A549 (cell line): ENCODE measurements at regions not wholly inside any gene's neighbourhood (a gene's known extent, or its start where the extent isn't known, plus 50 kb on each side); places are given as distances from the start of the nearest gene placed in this dataset.

Experiments used
- POLR2A ChIP-seq: IDR thresholded peaks from 2 replicates; pipeline ENCODE4 v1.6.1; 2012; ENCODE audit warnings: mild to moderate bottlenecking, low read length
- RFX5 ChIP-seq: fragments of 450-650 bp; IDR thresholded peaks from 2 replicates; pipeline ENCODE4 v1.7.1; 2014; ENCODE audit warnings: antibody characterized with exemption, mild to moderate bottlenecking, moderate library complexity
- RNF2 ChIP-seq: fragments of 200-600 bp; sonication (generic); IDR thresholded peaks from 2 replicates; pipeline ENCODE4 v1.6.1; 2016; ENCODE audit warnings: low read depth, mild to moderate bottlenecking, antibody characterized with exemption, moderate library complexity, borderline replicate concordance
- TF ChIP-seq, protein P1 (sequence below): IDR thresholded peaks from 2 replicates; pipeline ENCODE4 v1.6.1; 2012
- TF ChIP-seq, protein P2 (sequence below): fragments of 450-650 bp; IDR thresholded peaks from 2 replicates; pipeline ENCODE4 v1.6.1; 2014; ENCODE audit warnings: antibody characterized with exemption
- TF ChIP-seq, protein P3 (sequence below): fragments of >200 bp; sonication (Bioruptor Twin); formaldehyde crosslinking; IDR thresholded peaks from 3 replicates; pipeline ENCODE4 v1.5.1; 2016
- TF ChIP-seq, protein P4 (sequence below): fragments of 200-600 bp; sonication (generic); IDR thresholded peaks from 2 replicates; pipeline ENCODE4 v1.6.1; 2016; ENCODE audit warnings: antibody characterized with exemption, mild to moderate bottlenecking, moderate library complexity

DNA sequence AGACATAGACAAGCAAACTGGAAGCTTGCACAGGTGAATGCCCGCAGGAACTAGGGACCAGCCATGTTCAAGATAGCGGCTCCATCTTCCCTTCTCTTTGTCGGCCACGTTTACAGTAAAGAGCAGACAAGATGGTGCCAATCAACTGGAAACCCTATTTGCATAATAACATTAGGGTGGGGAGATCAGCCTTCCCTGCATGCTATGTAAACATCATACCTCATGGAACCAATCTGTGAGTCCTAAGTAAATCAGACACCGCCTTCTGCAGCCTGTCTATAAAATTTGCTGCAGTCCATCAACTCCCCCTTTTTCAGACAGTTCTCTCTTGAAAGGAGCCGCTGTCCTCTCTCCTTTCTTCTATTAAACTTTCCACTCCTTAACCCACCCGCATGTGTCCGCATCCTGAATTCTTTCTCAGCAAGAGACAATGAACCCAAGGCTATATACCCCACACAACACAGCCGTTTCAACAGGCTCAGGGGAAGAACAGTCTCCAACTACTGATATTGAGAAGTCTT lies 384.4 kb downstream of the EIPR1 start:
- TF ChIP-seq RNF2 (no peak), POLR2A (no peak), RFX5 (no peak)
- TF ChIP-seq, protein P1, sequence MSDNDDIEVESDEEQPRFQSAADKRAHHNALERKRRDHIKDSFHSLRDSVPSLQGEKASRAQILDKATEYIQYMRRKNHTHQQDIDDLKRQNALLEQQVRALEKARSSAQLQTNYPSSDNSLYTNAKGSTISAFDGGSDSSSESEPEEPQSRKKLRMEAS = no peak
- TF ChIP-seq, protein P2, sequence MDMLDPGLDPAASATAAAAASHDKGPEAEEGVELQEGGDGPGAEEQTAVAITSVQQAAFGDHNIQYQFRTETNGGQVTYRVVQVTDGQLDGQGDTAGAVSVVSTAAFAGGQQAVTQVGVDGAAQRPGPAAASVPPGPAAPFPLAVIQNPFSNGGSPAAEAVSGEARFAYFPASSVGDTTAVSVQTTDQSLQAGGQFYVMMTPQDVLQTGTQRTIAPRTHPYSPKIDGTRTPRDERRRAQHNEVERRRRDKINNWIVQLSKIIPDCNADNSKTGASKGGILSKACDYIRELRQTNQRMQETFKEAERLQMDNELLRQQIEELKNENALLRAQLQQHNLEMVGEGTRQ = no peak
- TF ChIP-seq, protein P3, sequence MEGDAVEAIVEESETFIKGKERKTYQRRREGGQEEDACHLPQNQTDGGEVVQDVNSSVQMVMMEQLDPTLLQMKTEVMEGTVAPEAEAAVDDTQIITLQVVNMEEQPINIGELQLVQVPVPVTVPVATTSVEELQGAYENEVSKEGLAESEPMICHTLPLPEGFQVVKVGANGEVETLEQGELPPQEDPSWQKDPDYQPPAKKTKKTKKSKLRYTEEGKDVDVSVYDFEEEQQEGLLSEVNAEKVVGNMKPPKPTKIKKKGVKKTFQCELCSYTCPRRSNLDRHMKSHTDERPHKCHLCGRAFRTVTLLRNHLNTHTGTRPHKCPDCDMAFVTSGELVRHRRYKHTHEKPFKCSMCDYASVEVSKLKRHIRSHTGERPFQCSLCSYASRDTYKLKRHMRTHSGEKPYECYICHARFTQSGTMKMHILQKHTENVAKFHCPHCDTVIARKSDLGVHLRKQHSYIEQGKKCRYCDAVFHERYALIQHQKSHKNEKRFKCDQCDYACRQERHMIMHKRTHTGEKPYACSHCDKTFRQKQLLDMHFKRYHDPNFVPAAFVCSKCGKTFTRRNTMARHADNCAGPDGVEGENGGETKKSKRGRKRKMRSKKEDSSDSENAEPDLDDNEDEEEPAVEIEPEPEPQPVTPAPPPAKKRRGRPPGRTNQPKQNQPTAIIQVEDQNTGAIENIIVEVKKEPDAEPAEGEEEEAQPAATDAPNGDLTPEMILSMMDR = no peak
- TF ChIP-seq, protein P4, sequence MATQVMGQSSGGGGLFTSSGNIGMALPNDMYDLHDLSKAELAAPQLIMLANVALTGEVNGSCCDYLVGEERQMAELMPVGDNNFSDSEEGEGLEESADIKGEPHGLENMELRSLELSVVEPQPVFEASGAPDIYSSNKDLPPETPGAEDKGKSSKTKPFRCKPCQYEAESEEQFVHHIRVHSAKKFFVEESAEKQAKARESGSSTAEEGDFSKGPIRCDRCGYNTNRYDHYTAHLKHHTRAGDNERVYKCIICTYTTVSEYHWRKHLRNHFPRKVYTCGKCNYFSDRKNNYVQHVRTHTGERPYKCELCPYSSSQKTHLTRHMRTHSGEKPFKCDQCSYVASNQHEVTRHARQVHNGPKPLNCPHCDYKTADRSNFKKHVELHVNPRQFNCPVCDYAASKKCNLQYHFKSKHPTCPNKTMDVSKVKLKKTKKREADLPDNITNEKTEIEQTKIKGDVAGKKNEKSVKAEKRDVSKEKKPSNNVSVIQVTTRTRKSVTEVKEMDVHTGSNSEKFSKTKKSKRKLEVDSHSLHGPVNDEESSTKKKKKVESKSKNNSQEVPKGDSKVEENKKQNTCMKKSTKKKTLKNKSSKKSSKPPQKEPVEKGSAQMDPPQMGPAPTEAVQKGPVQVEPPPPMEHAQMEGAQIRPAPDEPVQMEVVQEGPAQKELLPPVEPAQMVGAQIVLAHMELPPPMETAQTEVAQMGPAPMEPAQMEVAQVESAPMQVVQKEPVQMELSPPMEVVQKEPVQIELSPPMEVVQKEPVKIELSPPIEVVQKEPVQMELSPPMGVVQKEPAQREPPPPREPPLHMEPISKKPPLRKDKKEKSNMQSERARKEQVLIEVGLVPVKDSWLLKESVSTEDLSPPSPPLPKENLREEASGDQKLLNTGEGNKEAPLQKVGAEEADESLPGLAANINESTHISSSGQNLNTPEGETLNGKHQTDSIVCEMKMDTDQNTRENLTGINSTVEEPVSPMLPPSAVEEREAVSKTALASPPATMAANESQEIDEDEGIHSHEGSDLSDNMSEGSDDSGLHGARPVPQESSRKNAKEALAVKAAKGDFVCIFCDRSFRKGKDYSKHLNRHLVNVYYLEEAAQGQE = no peak
